ENCODE measurements at regions not wholly inside any gene's neighbourhood (a gene's known extent, or its start where the extent isn't known, plus 50 kb on each side); places are given as distances from the start of the nearest gene placed in this dataset.
A peak's percentile ranks its signal among the peaks of the same experiment; 100 is the strongest.

- no peak for DNase-seq
- Mint-ChIP-seq H3K4me1 (peaks cover 11% of the 10 kb centered on the region), H3K4me3 (no peak overlapping the region), H3K27me3 (no peaks in the 10 kb centered on the region), H3K9me3 (no peaks in the 10 kb centered on the region), H3K36me3 (no peaks in the 10 kb centered on the region), H3K27ac (no peak overlapping the region)
These were observed 178.8 kb downstream of the REEP3 start for GRCh38 chr10:63699785-63700613.

- no peak for DNase-seq
- Mint-ChIP-seq H3K4me1 (peaks cover 11% of the 10 kb centered on the region), H3K27ac (no peak overlapping the region), H3K36me3 (no peaks in the 10 kb centered on the region), H3K4me3 (no peak overlapping the region), H3K27me3 (no peaks in the 10 kb centered on the region), H3K9me3 (no peaks in the 10 kb centered on the region)
These were observed 179.5 kb downstream of the REEP3 start for GRCh38 chr10:63700631-63701156.

GRCh38 chr10:63702092-63702491, 180.9 kb downstream of the REEP3 start:
- H3K27me3 Mint-ChIP-seq: no peaks in the 10 kb centered on the region
- no peak overlapping the region for H3K27ac Mint-ChIP-seq
- no peaks in the 10 kb centered on the region for H3K36me3 Mint-ChIP-seq
- no peak overlapping the region for H3K4me3 Mint-ChIP-seq
- no peaks in the 10 kb centered on the region for H3K9me3 Mint-ChIP-seq
- DNase-seq: no peak
- peaks cover 16% of the 10 kb centered on the region for H3K4me1 Mint-ChIP-seq

GRCh38 chr10:63703113-63703670, 182.0 kb downstream of the REEP3 start:
- no peaks in the 10 kb centered on the region for H3K36me3 Mint-ChIP-seq
- no peak overlapping the region for H3K4me3 Mint-ChIP-seq
- H3K9me3 Mint-ChIP-seq: no peaks in the 10 kb centered on the region
- DNase-seq: no peak
- H3K27ac Mint-ChIP-seq: no peak overlapping the region
- H3K27me3 Mint-ChIP-seq: no peaks in the 10 kb centered on the region
- H3K4me1 Mint-ChIP-seq: peaks cover 25% of the 10 kb centered on the region

GRCh38 chr10:63703740-63704345, 182.6 kb downstream of the REEP3 start:
- Mint-ChIP-seq H3K36me3 (no peaks in the 10 kb centered on the region), H3K27ac (no peak overlapping the region), H3K4me1 (peaks cover 29% of the 10 kb centered on the region), H3K27me3 (no peaks in the 10 kb centered on the region), H3K4me3 (no peak overlapping the region), H3K9me3 (peaks cover 3% of the 10 kb centered on the region)
- no peak for DNase-seq

- Mint-ChIP-seq H3K27ac (peak overlapping the region; percentile 74), H3K4me1 (peaks cover 35% of the 10 kb centered on the region), H3K4me3 (peak overlapping the region; percentile 6), H3K36me3 (peaks cover 2% of the 10 kb centered on the region), H3K27me3 (no peaks in the 10 kb centered on the region), H3K9me3 (peaks cover 3% of the 10 kb centered on the region)
- DNase-seq: peak; percentile 24
These were observed 186.2 kb downstream of the REEP3 start for GRCh38 chr10:63707254-63707910.

- Mint-ChIP-seq H3K36me3 (peaks cover 2% of the 10 kb centered on the region), H3K4me3 (no peak overlapping the region), H3K27me3 (no peaks in the 10 kb centered on the region), H3K27ac (peak overlapping the region; percentile 6), H3K4me1 (peaks cover 35% of the 10 kb centered on the region), H3K9me3 (peaks cover 3% of the 10 kb centered on the region)
- no peak for DNase-seq
These were observed 187.2 kb downstream of the REEP3 start for GRCh38 chr10:63708421-63708820.

GRCh38 chr10:63710703-63711102, 189.5 kb downstream of the REEP3 start:
- H3K27me3 Mint-ChIP-seq: no peaks in the 10 kb centered on the region
- peaks cover 2% of the 10 kb centered on the region for H3K36me3 Mint-ChIP-seq

GRCh38 chr10:63711361-63711760, 190.2 kb downstream of the REEP3 start:
- H3K4me1 Mint-ChIP-seq: peaks cover 38% of the 10 kb centered on the region
- peaks cover 2% of the 10 kb centered on the region for H3K36me3 Mint-ChIP-seq
- H3K4me3 Mint-ChIP-seq: no peak overlapping the region
- DNase-seq: no peak
- no peak overlapping the region for H3K27ac Mint-ChIP-seq
- H3K27me3 Mint-ChIP-seq: no peaks in the 10 kb centered on the region
- peaks cover 3% of the 10 kb centered on the region for H3K9me3 Mint-ChIP-seq

More at GRCh38 chr10:63710703-63711102, 189.5 kb downstream of the REEP3 start:
- Mint-ChIP-seq H3K9me3 (peaks cover 3% of the 10 kb centered on the region), H3K4me3 (no peak overlapping the region), H3K4me1 (peaks cover 33% of the 10 kb centered on the region), H3K27ac (no peak overlapping the region)
- no peak for DNase-seq

- no peaks in the 10 kb centered on the region for H3K27me3 Mint-ChIP-seq
- peaks cover 3% of the 10 kb centered on the region for H3K9me3 Mint-ChIP-seq
- no peak overlapping the region for H3K4me3 Mint-ChIP-seq
- peaks cover 33% of the 10 kb centered on the region for H3K4me1 Mint-ChIP-seq
- peaks cover 2% of the 10 kb centered on the region for H3K36me3 Mint-ChIP-seq
- no peak for DNase-seq
- no peak overlapping the region for H3K27ac Mint-ChIP-seq
These were observed 190.9 kb downstream of the REEP3 start for GRCh38 chr10:63711867-63712716.

GRCh38 chr10:63712717-63713115, 191.5 kb downstream of the REEP3 start:
- no peaks in the 10 kb centered on the region for H3K27me3 Mint-ChIP-seq
- peaks cover 2% of the 10 kb centered on the region for H3K36me3 Mint-ChIP-seq
- no peak overlapping the region for H3K27ac Mint-ChIP-seq
- no peak overlapping the region for H3K4me3 Mint-ChIP-seq
- DNase-seq: no peak
- H3K9me3 Mint-ChIP-seq: peaks cover 3% of the 10 kb centered on the region
- H3K4me1 Mint-ChIP-seq: peaks cover 27% of the 10 kb centered on the region

- Mint-ChIP-seq H3K36me3 (peaks cover 2% of the 10 kb centered on the region), H3K4me1 (peaks cover 22% of the 10 kb centered on the region), H3K27me3 (no peaks in the 10 kb centered on the region), H3K4me3 (no peak overlapping the region), H3K27ac (no peak overlapping the region), H3K9me3 (peaks cover under 1% of the 10 kb centered on the region)
- DNase-seq: no peak
These were observed 192.3 kb downstream of the REEP3 start for GRCh38 chr10:63713191-63714144.

- Mint-ChIP-seq H3K27me3 (no peaks in the 10 kb centered on the region), H3K9me3 (no peaks in the 10 kb centered on the region), H3K36me3 (no peaks in the 10 kb centered on the region), H3K4me3 (no peak overlapping the region), H3K4me1 (peaks cover 16% of the 10 kb centered on the region), H3K27ac (no peak overlapping the region)
- DNase-seq: no peak
These were observed 194.9 kb downstream of the REEP3 start for GRCh38 chr10:63716016-63716580.
